Muscle layer of colon (tissue), 2 donors: ENCODE measurements at regions not wholly inside any gene's neighbourhood (a gene's known extent, or its start where the extent isn't known, plus 50 kb on each side); places are given as distances from the start of the nearest gene placed in this dataset.

ENCODE experiments used
- H3K27ac ChIP-seq: one replicate; pipeline ENCODE4 v1.7.0; 2013; ENCODE audit warnings: low read depth, mild to moderate bottlenecking, low read length, moderate library complexity
- H3K27me3 ChIP-seq, 2 donors: one replicate each; pipeline ENCODE4 v1.7.0; 2013; ENCODE audit warnings: low read length in 2 of 2, mild to moderate bottlenecking in 2 of 2; ENCODE audit not compliant: insufficient read depth in 2 of 2, control insufficient read depth in 1 of 2
- H3K36me3 ChIP-seq: one replicate; pipeline ENCODE4 v1.7.0; 2013; ENCODE audit warnings: mild to moderate bottlenecking, low read length; ENCODE audit not compliant: insufficient read depth
- H3K4me1 ChIP-seq: one replicate; pipeline ENCODE4 v1.7.0; 2013; ENCODE audit warnings: mild to moderate bottlenecking, low read length; ENCODE audit not compliant: insufficient read depth
- H3K4me3 ChIP-seq, 2 donors: one replicate each; pipeline ENCODE4 v1.7.0; 2013; ENCODE audit warnings: low read length in 2 of 2, low read depth in 1 of 2, mild to moderate bottlenecking in 1 of 2, moderate library complexity in 1 of 2
- H3K9ac ChIP-seq: one replicate; pipeline ENCODE4 v1.7.0; 2013; ENCODE audit warnings: low read length
- H3K9me3 ChIP-seq: one replicate; pipeline ENCODE4 v1.7.0; 2013; ENCODE audit warnings: mild to moderate bottlenecking, low read length
- donor health status: abdominal sarcoma.
- donor health status: Adenocarcinoma of cecum.

DNA sequence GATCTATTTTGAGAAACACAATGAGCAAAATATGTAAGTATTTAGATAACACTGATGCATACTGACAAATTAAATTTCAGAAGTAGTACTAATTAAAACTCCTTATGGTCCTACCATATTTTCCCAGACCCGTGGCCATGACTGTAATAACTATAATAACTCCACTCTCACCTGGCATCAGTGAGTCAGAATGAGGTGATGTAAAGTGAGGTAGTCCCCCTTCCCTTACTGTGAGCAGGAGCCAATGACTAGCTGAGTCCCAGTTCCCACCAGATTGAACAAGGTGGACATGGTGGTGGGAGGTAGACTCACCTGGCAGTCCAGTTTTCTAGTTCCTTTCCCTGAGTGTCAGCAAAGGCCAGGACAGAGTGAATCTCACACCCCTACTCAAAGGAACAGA, 630.5 kb upstream of the IGFBP3 start:
- Histone ChIP-seq H3K9ac (no peak overlapping the region), H3K9me3 (no peaks in the 10 kb centered on the region), H3K4me1 (no peaks in the 10 kb centered on the region), H3K4me3 (no peak overlapping the region), H3K27ac (no peak overlapping the region), H3K36me3 (no peaks in the 10 kb centered on the region), H3K27me3 (no peaks in the 10 kb centered on the region)

- Histone ChIP-seq H3K4me1 (no peaks in the 10 kb centered on the region), H3K27me3 (no peaks in the 10 kb centered on the region), H3K36me3 (no peaks in the 10 kb centered on the region), H3K4me3 (no peak overlapping the region), H3K27ac (no peak overlapping the region), H3K9ac (no peak overlapping the region), H3K9me3 (no peaks in the 10 kb centered on the region)
These were observed 629.8 kb upstream of the IGFBP3 start for GRCh38 chr7:46550864-46551263.

DNA sequence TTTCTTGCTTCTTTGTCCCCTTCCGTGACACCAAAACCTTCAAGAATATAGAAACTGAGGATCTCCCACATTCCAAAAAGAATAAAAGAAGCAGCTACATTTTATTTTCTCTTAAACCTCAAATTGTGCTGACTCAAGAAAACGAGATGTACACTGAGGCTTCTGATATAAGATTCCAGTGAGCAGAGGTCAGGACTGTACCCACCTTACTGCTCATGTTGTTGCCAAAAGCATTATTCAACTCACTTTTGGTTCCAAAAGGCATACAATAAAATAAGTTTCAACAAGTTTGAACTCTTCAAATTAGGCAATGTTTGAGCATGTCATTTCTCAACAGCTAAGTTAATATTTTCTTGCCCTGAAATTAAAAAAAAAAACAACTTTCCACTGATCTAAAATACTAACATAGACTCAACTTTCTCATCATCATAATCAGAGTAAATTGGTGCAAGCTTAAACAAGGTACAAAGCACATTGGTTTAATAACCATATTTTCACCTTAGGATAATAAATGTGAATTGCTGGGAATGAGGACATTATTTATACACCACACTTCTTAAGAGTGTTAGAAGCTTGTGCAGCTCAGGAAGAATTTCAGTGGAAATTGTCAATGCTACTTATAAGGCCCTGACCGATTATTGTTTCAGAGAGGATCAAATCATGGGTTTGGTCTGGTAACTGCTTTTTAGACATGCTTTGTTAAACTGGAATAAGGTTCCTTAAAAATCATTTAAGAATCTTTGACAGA, 629.0 kb upstream of the IGFBP3 start:
- Histone ChIP-seq H3K9me3 (no peaks in the 10 kb centered on the region), H3K4me1 (no peaks in the 10 kb centered on the region), H3K27me3 (no peaks in the 10 kb centered on the region), H3K27ac (no peak overlapping the region), H3K4me3 (no peak overlapping the region), H3K36me3 (no peaks in the 10 kb centered on the region), H3K9ac (no peak overlapping the region)

DNA sequence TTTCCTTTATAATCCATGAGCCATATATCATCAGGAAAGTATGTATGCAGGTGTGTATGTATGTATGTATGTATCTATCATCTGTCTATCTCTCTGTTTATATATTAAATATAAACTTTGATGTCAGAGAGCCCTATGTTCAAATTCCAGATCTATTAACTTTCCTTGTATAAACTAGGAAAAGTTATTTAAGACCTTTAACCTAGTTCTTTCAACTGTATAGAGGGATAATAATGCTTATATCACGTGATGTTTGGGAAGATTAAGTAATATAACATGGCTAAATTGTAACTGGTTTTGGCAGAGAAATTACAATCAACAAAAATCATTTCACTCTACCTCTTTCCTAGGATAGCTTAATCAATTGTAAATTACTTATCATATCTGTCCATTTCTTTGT, 628.3 kb upstream of the IGFBP3 start:
- Histone ChIP-seq H3K4me3 (no peak overlapping the region), H3K27ac (no peak overlapping the region), H3K9ac (no peak overlapping the region), H3K36me3 (no peaks in the 10 kb centered on the region), H3K27me3 (no peaks in the 10 kb centered on the region), H3K9me3 (no peaks in the 10 kb centered on the region), H3K4me1 (no peaks in the 10 kb centered on the region)

DNA sequence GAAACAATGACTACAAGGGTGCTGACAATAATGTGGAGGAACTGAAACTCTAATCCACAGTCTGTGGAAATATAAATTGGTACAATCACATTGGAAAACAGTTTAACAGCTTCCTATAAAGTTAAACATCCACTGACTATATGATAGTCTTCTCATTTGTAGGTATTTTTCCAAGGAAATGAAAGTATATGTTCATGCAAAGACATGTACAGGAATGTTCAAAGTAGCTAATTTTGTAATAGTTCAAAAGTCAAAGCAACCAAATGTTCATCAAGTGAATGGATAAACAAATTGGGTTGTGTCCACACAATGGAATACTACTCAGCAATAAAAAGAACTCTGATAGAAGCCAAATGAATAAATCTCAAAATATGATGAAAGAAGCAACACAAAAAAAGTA, 626.0 kb upstream of the IGFBP3 start:
- Histone ChIP-seq H3K36me3 (no peaks in the 10 kb centered on the region), H3K27me3 (no peaks in the 10 kb centered on the region), H3K4me3 (no peak overlapping the region), H3K4me1 (no peaks in the 10 kb centered on the region), H3K27ac (no peak overlapping the region), H3K9me3 (no peaks in the 10 kb centered on the region), H3K9ac (no peak overlapping the region)

GRCh38 chr7:46545790-46546189, 624.7 kb upstream of the IGFBP3 start:
- Histone ChIP-seq H3K4me3 (no peak overlapping the region), H3K9me3 (no peaks in the 10 kb centered on the region), H3K27ac (no peak overlapping the region), H3K9ac (no peak overlapping the region), H3K36me3 (no peaks in the 10 kb centered on the region), H3K4me1 (no peaks in the 10 kb centered on the region), H3K27me3 (no peaks in the 10 kb centered on the region)

- no peak overlapping the region for H3K9ac ChIP-seq
- no peaks in the 10 kb centered on the region for H3K27me3 ChIP-seq
- H3K4me1 ChIP-seq: no peaks in the 10 kb centered on the region
- no peak overlapping the region for H3K4me3 ChIP-seq
- no peak overlapping the region for H3K27ac ChIP-seq
- no peaks in the 10 kb centered on the region for H3K36me3 ChIP-seq
- H3K9me3 ChIP-seq: no peaks in the 10 kb centered on the region
These were observed 623.4 kb upstream of the IGFBP3 start for GRCh38 chr7:46544396-46545008.

DNA sequence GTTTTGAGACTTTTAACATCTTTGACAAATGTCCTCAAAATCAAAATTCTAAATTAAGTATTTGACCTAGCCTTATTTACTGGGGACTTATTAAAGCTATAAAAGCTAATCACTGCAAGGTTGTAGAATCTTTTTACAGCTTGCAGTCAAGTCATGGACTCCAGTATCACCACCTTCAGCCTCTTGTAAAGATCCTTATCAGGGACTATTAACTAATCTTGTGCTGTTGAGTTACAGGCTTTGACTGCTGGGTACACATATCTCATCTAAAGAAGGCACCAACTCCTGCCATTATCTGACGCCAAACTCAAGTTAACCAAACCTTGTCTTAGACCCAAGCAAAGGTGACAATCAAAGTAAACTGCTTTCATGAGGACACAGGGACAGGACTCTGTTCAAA, 621.0 kb upstream of the IGFBP3 start:
- H3K4me1 ChIP-seq: no peaks in the 10 kb centered on the region
- no peaks in the 10 kb centered on the region for H3K27me3 ChIP-seq
- H3K36me3 ChIP-seq: no peaks in the 10 kb centered on the region
- H3K27ac ChIP-seq: no peak overlapping the region
- H3K4me3 ChIP-seq: no peak overlapping the region
- H3K9me3 ChIP-seq: no peaks in the 10 kb centered on the region
- no peak overlapping the region for H3K9ac ChIP-seq

DNA sequence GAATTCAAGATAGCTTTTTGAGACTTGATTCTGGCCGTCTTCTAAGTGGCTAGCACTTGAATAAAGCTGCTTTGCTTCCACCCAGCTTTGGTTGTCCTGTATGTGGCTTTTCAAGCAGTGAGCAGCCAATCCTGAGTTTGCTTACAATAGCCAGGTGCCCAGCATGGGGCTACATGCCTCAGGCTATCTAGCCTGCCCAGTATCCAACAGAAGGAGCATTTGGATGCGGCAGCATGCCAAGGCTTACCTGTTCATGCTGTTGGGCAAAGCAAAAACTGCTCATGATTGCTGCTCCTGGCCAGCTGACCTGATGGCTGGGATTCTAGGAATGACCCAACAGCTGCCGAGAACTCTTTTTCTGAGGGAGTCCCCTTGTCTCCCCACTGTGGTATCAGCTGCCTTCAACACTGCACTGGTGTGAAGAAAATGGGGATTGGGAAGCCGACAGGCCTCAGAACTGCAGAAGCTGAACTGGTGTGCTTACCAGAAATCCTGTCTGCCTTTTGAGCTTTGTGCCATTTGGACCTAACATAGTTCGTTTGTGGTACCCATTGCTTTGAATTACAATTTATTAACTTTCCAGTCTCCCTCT, 618.9 kb upstream of the IGFBP3 start:
- Histone ChIP-seq H3K9ac (no peak overlapping the region), H3K36me3 (no peaks in the 10 kb centered on the region), H3K9me3 (no peaks in the 10 kb centered on the region), H3K27me3 (no peaks in the 10 kb centered on the region), H3K27ac (no peak overlapping the region), H3K4me1 (no peaks in the 10 kb centered on the region), H3K4me3 (no peak overlapping the region)

DNA sequence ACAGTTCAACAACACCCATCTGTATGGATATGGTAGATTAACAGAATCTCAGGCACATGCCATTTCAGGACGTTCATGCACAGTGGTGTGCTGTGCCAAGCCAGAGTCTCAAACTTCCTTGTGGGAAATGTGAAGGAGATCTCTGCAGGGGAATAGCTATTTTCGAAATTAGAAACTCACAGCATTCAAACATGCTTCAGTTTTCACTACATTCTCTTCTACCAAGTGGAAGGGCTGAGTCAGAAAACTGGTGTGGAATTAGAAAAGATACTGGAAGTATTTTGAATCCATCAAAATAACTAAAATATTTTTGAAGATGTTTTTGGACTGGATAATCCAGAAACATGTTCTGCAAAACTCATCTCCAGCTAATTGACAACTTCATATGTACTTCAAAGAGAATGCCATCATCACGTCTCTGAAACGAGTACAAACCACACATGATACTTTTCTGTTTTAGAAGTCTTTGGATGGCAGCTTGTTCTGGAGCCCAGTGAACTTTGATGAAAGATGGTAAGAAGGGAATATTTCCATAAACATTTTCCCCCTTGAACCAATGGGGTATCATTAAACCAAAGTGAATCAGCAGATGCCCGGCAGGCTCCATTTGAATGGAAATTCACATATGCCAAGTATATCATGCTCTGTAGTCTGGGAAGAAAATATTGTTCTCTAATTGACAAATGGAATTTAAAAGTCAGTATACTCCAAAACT, 616.3 kb upstream of the IGFBP3 start:
- Histone ChIP-seq H3K27me3 (no peaks in the 10 kb centered on the region), H3K27ac (no peak overlapping the region), H3K36me3 (no peaks in the 10 kb centered on the region), H3K4me3 (no peak overlapping the region), H3K4me1 (no peaks in the 10 kb centered on the region), H3K9me3 (no peaks in the 10 kb centered on the region), H3K9ac (no peak overlapping the region)

DNA sequence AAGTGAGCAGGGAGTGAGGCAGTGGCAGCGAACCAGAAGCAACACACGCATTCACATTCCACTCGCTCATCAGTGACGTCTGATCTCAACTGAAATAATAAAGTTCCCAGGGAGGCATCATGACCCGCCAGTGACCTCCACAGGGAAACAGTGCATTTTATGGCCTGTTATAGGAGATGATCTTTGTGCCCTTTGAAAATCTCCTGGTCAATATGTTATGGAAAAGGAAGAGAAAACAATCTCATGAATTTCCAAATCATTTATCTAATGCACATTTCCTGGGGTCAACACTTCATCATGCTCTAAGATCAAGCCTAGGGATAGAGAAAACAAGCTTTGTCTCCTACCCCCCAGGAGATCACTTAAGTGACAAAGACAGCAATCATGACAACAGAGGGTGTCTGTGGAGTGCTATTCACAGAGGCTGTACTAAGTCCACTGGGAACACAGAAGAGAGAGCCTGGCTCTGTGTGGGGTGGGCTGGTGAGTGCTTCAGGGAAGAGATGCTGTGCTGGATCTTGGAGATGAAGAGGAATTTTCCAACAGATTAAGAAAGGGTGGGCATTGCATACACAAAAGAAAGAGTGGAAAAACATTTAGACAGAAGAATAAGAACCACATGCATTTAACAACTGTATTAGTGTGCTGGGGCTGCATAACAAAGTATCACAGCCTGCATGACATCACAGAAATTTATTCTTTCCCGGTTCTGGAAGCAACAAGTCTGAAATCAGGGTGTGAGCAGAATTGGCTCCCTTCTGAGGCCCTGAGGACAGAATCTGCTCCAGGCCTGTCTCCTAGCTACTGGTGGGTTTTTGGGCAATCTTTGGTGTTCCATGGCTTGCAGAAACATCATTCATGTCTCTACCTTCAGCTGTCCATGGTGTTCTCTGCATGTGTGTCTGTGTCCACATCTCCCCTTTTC, 613.9 kb upstream of the IGFBP3 start:
- Histone ChIP-seq H3K27me3 (no peaks in the 10 kb centered on the region), H3K4me3 (no peak overlapping the region), H3K9ac (no peak overlapping the region), H3K27ac (no peak overlapping the region), H3K4me1 (no peaks in the 10 kb centered on the region), H3K9me3 (no peaks in the 10 kb centered on the region), H3K36me3 (no peaks in the 10 kb centered on the region)
